Mesendoderm (in vitro differentiated cells): ENCODE measurements at regions not wholly inside any gene's neighbourhood (a gene's known extent, or its start where the extent isn't known, plus 50 kb on each side); places are given as distances from the start of the nearest gene placed in this dataset.

Experiments
- DNase-seq: peaks from one replicate; pipeline ENCODE4 v3.0.0; 2013
- H2AK5ac ChIP-seq: 2 replicates; pipeline ENCODE4 v1.6.1; 2013; ENCODE audit warnings: low read length, inconsistent platforms
- H2BK120ac ChIP-seq: 2 replicates; pipeline ENCODE4 v1.6.1; 2013; ENCODE audit warnings: low read depth, mild to moderate bottlenecking, low read length, moderate library complexity, mixed read lengths
- H2BK15ac ChIP-seq: replicated peaks from 2 replicates; pipeline ENCODE4 v1.6.1; 2013; ENCODE audit warnings: low read depth, mild to moderate bottlenecking, moderate library complexity
- H2BK5ac ChIP-seq: 2 replicates; pipeline ENCODE4 v1.6.1; 2013; ENCODE audit warnings: low read length, inconsistent platforms
- H3K18ac ChIP-seq: 2 replicates; pipeline ENCODE4 v1.6.1; 2013; ENCODE audit warnings: mild to moderate bottlenecking, low read length, mixed read lengths
- H3K23ac ChIP-seq: one replicate; pipeline ENCODE4 v1.6.1; 2013; ENCODE audit warnings: low read length
- H3K27ac ChIP-seq: 2 replicates; pipeline ENCODE4 v1.5.1; 2013; ENCODE audit warnings: low read depth, mild to moderate bottlenecking, inconsistent platforms, low read length, moderate library complexity
- H3K27me3 ChIP-seq: 2 replicates; pipeline ENCODE4 v1.6.1; 2013; ENCODE audit warnings: low read length, control low read depth, mild to moderate bottlenecking, inconsistent platforms; ENCODE audit not compliant: insufficient read depth, poor library complexity
- H3K36me3 ChIP-seq: 2 replicates; pipeline ENCODE4 v1.6.1; 2013; ENCODE audit warnings: low read length, inconsistent platforms; ENCODE audit not compliant: control insufficient read depth, insufficient read depth
- H3K4ac ChIP-seq: one replicate; pipeline ENCODE4 v1.6.1; 2013; ENCODE audit warnings: low read depth, mild to moderate bottlenecking, low read length, moderate library complexity
- H3K4me1 ChIP-seq: 2 replicates; pipeline ENCODE4 v1.6.1; 2013; ENCODE audit warnings: low read depth, low read length, inconsistent platforms; ENCODE audit not compliant: control insufficient read depth
- H3K4me2 ChIP-seq: 2 replicates; pipeline ENCODE4 v1.6.1; 2013; ENCODE audit warnings: low read length
- H3K4me3 ChIP-seq: 2 replicates; pipeline ENCODE4 v1.5.1; 2013; ENCODE audit warnings: mild to moderate bottlenecking, low read length
- H3K56ac ChIP-seq: one replicate; pipeline ENCODE4 v1.6.1; 2013; ENCODE audit warnings: low read length
- H3K79me1 ChIP-seq: 2 replicates; pipeline ENCODE4 v1.6.1; 2013; ENCODE audit warnings: low read length, inconsistent platforms
- H3K79me2 ChIP-seq: 2 replicates; pipeline ENCODE4 v1.6.1; 2013; ENCODE audit warnings: mild to moderate bottlenecking, low read length; ENCODE audit not compliant: control insufficient read depth, insufficient read depth
- H3K9ac ChIP-seq: 2 replicates; pipeline ENCODE4 v1.6.1; 2013; ENCODE audit warnings: low read length, inconsistent platforms
- H4K5ac ChIP-seq: one replicate; pipeline ENCODE4 v1.6.1; 2013; ENCODE audit warnings: low read length
- H4K8ac ChIP-seq: one replicate; pipeline ENCODE4 v1.6.1; 2013; ENCODE audit warnings: low read depth, mild to moderate bottlenecking, control low read depth, low read length, moderate library complexity
- WGBS: extraction: QIAGEN DNeasy Blood & Tissue Kit; methylation state at CpG from one replicate; pipeline ENCODE4 v1.1.7; 2013; ENCODE audit warnings: low lambda C conversion rate, missing lambda C conversion rate; ENCODE audit not compliant: insufficient coverage; ENCODE audit errors: extremely low coverage; 5-methylcytosine and 5-hydroxymethylcytosine counted together

DNA sequence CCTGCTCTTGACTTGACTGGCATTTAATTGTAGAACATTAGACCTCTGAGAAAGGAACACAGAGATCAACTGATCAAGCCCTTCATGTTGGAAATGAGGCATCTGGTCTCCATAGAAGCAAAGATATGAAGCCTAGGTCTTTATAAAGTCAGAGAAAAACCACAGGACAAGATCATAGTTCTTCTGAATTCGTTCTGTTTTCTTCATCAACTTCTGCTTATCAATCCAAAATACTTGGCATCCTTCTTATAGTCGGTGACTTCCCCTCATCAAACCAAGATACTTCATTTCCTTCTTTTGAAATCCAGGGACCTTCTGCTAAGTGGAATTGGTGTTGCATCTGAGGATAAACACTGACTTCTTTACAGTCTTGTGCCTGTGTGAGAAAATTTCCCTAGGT, 77.1 kb upstream of the PRKCQ start:
- Histone ChIP-seq H3K27me3 (no peaks in the 10 kb centered on the region), H3K9ac (no peak overlapping the region), H4K5ac (no peak overlapping the region), H3K18ac (no peak overlapping the region), H3K4me2 (no peak overlapping the region), H2AK5ac (no peak overlapping the region), H2BK15ac (no peak overlapping the region), H3K4me1 (no peaks in the 10 kb centered on the region), H3K36me3 (no peaks in the 10 kb centered on the region), H3K56ac (no peak overlapping the region), H3K4me3 (no peak overlapping the region), H3K4ac (no peak overlapping the region), H2BK5ac (no peak overlapping the region), H3K27ac (no peak overlapping the region), H3K79me1 (no peaks in the 10 kb centered on the region), H4K8ac (no peak overlapping the region), H3K79me2 (no peaks in the 10 kb centered on the region), H3K23ac (no peak overlapping the region), H2BK120ac (no peak overlapping the region)
- DNase-seq, result no peak
- WGBS, result no CpG with 5 or more reads among the region's 2 CpGs

DNA sequence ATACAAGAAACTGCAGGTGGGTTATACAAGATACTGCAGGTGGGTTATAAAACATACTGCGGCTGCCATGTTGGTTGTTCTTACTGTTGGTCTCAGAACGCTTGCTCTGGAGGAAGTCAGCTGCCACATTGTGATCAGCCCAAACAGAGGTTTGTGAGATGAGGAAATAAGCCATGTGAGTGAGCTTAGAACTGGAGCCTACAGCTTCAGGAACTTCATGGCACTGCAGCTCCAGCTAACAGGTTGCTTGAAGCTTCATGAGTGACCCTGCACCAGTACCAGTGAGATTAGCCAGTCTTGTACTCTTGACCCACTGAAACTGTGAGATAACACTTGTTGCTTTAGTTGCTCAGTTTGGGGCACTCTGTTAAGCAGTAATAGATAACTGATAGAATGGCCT, 74.5 kb upstream of the PRKCQ start:
- no CpG with 5 or more reads among the region's 2 CpGs for WGBS

DNA sequence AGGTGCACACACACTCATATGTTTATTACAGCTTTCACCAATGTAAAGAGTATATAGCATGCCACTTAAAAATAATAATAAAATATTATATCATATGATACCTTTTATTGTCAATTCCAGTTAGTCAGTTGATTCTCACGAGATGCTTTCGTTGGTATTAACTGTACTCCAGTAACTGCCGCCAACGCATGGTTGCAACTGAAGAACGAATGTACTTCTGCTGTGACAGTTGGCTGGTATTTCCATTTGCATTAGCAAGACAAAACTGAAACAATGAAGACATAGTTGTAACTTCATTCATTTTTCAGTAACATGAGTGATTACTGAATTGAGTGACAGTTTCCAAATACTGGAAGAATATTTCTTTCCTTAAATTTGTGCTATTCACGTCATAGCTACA, 70.5 kb upstream of the PRKCQ start:
- Histone ChIP-seq H4K5ac (no peak overlapping the region), H3K18ac (no peak overlapping the region), H3K56ac (no peak overlapping the region), H2AK5ac (no peak overlapping the region), H2BK120ac (no peak overlapping the region), H3K27me3 (no peaks in the 10 kb centered on the region), H3K79me1 (no peaks in the 10 kb centered on the region), H3K4me1 (no peaks in the 10 kb centered on the region), H3K79me2 (no peaks in the 10 kb centered on the region), H3K23ac (no peak overlapping the region), H3K4me2 (no peak overlapping the region), H3K9ac (no peak overlapping the region), H3K27ac (no peak overlapping the region), H3K36me3 (no peaks in the 10 kb centered on the region), H3K4me3 (no peak overlapping the region), H3K4ac (no peak overlapping the region), H2BK15ac (no peak overlapping the region), H2BK5ac (no peak overlapping the region), H4K8ac (no peak overlapping the region)
- no peak for DNase-seq
- WGBS, result no CpG with 5 or more reads among the region's 6 CpGs

More for the DNA sequence above, 74.5 kb upstream of the PRKCQ start:
- no peaks in the 10 kb centered on the region for H3K4me1 ChIP-seq
- no peak overlapping the region for H2AK5ac ChIP-seq
- no peak overlapping the region for H4K5ac ChIP-seq
- no peak overlapping the region for H3K56ac ChIP-seq
- H3K36me3 ChIP-seq, result no peaks in the 10 kb centered on the region
- H4K8ac ChIP-seq, result no peak overlapping the region
- no peak overlapping the region for H2BK15ac ChIP-seq
- H3K23ac ChIP-seq, result no peak overlapping the region
- H3K4me2 ChIP-seq, result no peak overlapping the region
- DNase-seq, result no peak
- no peak overlapping the region for H3K18ac ChIP-seq
- H3K27me3 ChIP-seq, result no peaks in the 10 kb centered on the region
- no peaks in the 10 kb centered on the region for H3K79me2 ChIP-seq
- H2BK120ac ChIP-seq, result no peak overlapping the region
- H3K27ac ChIP-seq, result no peak overlapping the region
- no peak overlapping the region for H3K4me3 ChIP-seq
- no peaks in the 10 kb centered on the region for H3K79me1 ChIP-seq
- H2BK5ac ChIP-seq, result no peak overlapping the region
- H3K4ac ChIP-seq, result no peak overlapping the region
- no peak overlapping the region for H3K9ac ChIP-seq

DNA sequence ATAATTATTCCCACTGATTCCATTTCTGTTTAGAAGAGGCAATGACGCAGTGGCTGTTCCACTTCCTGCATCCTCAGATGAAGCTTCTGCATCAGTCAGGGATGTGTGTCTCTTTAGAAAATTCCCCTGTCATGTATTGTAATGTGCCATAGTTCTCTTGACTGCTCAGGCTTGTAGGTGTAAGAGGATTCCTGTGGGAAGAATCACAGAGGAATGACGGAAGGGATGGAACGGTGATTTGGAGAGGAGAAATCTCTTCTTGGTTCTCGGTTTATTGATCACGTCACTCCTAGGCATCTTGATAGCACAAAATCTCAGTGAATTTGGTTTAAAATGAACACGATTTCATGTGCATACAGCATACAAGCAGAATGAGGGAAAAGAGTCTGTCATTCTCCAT, 69.8 kb upstream of the PRKCQ start:
- H3K27ac ChIP-seq, result no peak overlapping the region
- DNase-seq, result no peak
- H3K4me1 ChIP-seq, result no peaks in the 10 kb centered on the region
- H3K27me3 ChIP-seq, result no peaks in the 10 kb centered on the region
- no peak overlapping the region for H2BK15ac ChIP-seq
- no CpG with 5 or more reads among the region's 6 CpGs for WGBS
- no peaks in the 10 kb centered on the region for H3K79me1 ChIP-seq
- no peak overlapping the region for H3K4ac ChIP-seq
- H4K8ac ChIP-seq, result no peak overlapping the region
- H3K23ac ChIP-seq, result no peak overlapping the region
- H2AK5ac ChIP-seq, result no peak overlapping the region
- no peak overlapping the region for H3K4me2 ChIP-seq
- H4K5ac ChIP-seq, result no peak overlapping the region
- H3K18ac ChIP-seq, result no peak overlapping the region
- no peak overlapping the region for H3K4me3 ChIP-seq
- no peak overlapping the region for H2BK120ac ChIP-seq
- H3K9ac ChIP-seq, result no peak overlapping the region
- H2BK5ac ChIP-seq, result no peak overlapping the region
- no peaks in the 10 kb centered on the region for H3K36me3 ChIP-seq
- H3K79me2 ChIP-seq, result no peaks in the 10 kb centered on the region
- no peak overlapping the region for H3K56ac ChIP-seq

DNA sequence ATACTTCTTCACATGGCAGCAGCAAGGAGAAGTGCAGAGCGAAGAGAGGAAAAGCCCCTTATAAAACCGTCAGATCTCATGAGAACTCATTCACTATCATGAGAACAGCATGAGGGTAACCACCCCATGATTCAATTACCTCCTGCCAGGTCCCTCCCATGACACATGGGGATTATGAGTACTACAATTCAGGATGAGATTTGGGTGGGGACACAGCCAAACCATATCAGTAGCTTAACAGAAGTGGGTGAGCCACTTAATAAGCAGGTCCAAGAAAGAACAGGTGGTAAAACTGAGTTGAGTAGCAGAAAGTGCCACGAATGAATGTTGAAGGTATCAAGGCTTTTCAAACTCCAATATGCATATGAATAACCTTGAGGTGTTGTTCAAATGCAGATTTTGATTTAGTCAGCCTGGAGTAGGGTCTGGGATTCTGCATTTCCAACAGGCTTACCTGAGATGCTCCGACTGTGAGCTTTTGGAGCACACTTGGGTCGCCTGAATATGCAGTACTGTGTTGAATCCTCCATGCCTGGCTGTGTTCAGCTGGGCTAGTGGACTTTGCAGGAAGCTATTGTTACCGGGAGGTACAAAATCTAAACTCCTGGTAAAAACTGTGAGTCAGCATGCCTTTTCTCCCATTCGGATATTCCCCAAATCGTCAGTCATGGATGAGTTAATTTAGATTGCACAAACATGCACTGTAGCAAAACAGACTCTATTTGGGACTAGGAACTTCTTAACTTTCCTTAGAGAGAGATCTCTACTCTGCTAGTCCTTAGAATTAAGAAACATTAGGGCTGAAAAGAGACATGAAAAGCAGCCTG, 69.0 kb upstream of the PRKCQ start:
- Histone ChIP-seq H4K8ac (no peak overlapping the region), H4K5ac (no peak overlapping the region), H3K36me3 (no peaks in the 10 kb centered on the region), H3K27me3 (no peaks in the 10 kb centered on the region), H3K56ac (no peak overlapping the region), H2BK120ac (no peak overlapping the region), H3K79me2 (no peaks in the 10 kb centered on the region), H3K18ac (no peak overlapping the region), H2BK15ac (no peak overlapping the region), H3K23ac (no peak overlapping the region), H3K79me1 (no peaks in the 10 kb centered on the region), H2BK5ac (no peak overlapping the region), H3K4me2 (no peak overlapping the region), H3K4me1 (no peaks in the 10 kb centered on the region), H3K9ac (no peak overlapping the region), H3K4ac (no peak overlapping the region), H2AK5ac (no peak overlapping the region), H3K4me3 (no peak overlapping the region), H3K27ac (no peak overlapping the region)
- WGBS, result no CpG with 5 or more reads among the region's 8 CpGs
- no peak for DNase-seq
